ENCODE measurements at regions not wholly inside any gene's neighbourhood (a gene's known extent, or its start where the extent isn't known, plus 50 kb on each side); places are given as distances from the start of the nearest gene placed in this dataset.

DNA sequence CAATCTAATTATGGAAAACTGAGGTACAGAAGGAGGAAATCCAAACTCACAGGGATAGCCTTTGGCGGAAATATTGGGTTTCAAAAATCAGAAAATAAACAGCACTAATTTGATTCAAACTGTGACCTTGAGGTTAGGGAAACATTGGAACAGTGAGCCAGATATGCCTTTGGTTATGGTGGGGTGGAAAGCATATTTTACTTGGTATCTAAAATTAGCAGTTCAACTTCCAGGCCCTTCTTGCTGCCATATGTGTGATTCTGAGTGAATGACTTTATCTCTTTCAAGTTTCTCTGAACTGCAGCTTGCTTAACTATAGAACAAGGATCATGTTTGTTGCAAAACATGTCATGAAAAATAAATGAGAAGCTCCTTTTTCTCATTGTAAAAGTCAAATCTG lies 240.9 kb upstream of the VEGFC start:
- no peak for TF ChIP-seq POLR2AphosphoS5 (IDR thresholded peaks at IDR 0.05; ENCODE audit: insufficient read depth, low read depth, low read length)
- TF ChIP-seq CTCF (IDR thresholded peaks at IDR 0.05; ENCODE audit: extremely low read depth in 1 of 2, insufficient read depth in 1 of 2, low read depth in 1 of 2, low read length in 2 of 2), result no peak
- TF ChIP-seq FOS (IDR thresholded peaks at IDR 0.05; ENCODE audit: borderline replicate concordance, insufficient read depth, low read length), result no peak
- TF ChIP-seq MAX (IDR thresholded peaks at IDR 0.05; ENCODE audit: insufficient read depth, insufficient read length), result no peak
- no peak for TF ChIP-seq POLR2A (IDR thresholded peaks at IDR 0.05; ENCODE audit: low read depth, low read length)
- TF ChIP-seq MYC (IDR thresholded peaks at IDR 0.05; ENCODE audit: low read depth, low read length), result no peak
- TF ChIP-seq JUN (IDR thresholded peaks at IDR 0.05; ENCODE audit: borderline replicate concordance, insufficient read depth, insufficient read length, low read depth), result no peak
- no peak for TF ChIP-seq EZH2 (IDR thresholded peaks at IDR 0.05; ENCODE audit: borderline replicate concordance, low read depth, low read length, severe bottlenecking)
- no peak for TF ChIP-seq GATA2 (IDR thresholded peaks at IDR 0.05; ENCODE audit: insufficient read depth, insufficient read length, low read depth, low read length)
- Histone ChIP-seq H3K9me1 (replicated peaks; ENCODE audit: control insufficient read depth, extremely low read depth, insufficient read depth, low read length) (no peaks in the 10 kb centered on the region), H3K4me2 (ENCODE audit: insufficient read depth, low read length) (no peak overlapping the region), H3K27me3 (ENCODE audit: control insufficient read depth in 2 of 2, insufficient read depth in 2 of 2, low read length in 2 of 2) (no peaks in the 10 kb centered on the region), H3K79me2 (ENCODE audit: control insufficient read depth, insufficient read depth, low read length) (no peaks in the 10 kb centered on the region), H2AFZ (ENCODE audit: low read depth, low read length) (no peak overlapping the region), H4K20me1 (replicated peaks; ENCODE audit: control insufficient read depth, extremely low read depth, insufficient read depth, low read length) (no peaks in the 10 kb centered on the region), H3K4me1 (ENCODE audit: control insufficient read depth, extremely low read depth, insufficient read depth, low read length) (no peaks in the 10 kb centered on the region), H3K27ac (ENCODE audit: insufficient read depth, low read depth, low read length) (no peak overlapping the region), H3K36me3 (ENCODE audit: control insufficient read depth in 2 of 2, extremely low read depth in 1 of 2, insufficient read depth in 2 of 2, low read length in 2 of 2) (no peaks in the 10 kb centered on the region), H3K9me3 (replicated peaks; ENCODE audit: control insufficient read depth, insufficient read depth, low read length) (no peaks in the 10 kb centered on the region), H3K9ac (replicated peaks; ENCODE audit: extremely low read depth, insufficient read depth, low read length) (no peak overlapping the region), H3K4me3 (replicated peaks in 1 of 3; ENCODE audit: insufficient read depth in 1 of 3, low read depth in 1 of 3, low read length in 3 of 3) (no peak overlapping the region)
- DNase-seq (ENCODE audit: low read depth, low spot score), result no peak
- intact Hi-C loops (cut with micrococcal nuclease), result no loop called here
- FAIRE-seq, result no peak
- dilution Hi-C loops (cut with MboI; ENCODE audit: extremely low pct_ligation_motif_present, low sequenced_read_pairs), result no loop called here
- ChIA-PET POLR2A (interaction anchor here (0.8 kb wide), 1 partner anchor 14 kb away, joined by 4 read pairs; no protein-coding TSS in a partner anchor), CTCF (interaction anchor here (3.2 kb wide), 1 partner anchor 14 kb away, joined by 20 read pairs; no protein-coding TSS in a partner anchor)
- BruUV-seq (replicated peaks), result no TSS peak
